HG02852 (cell line): ENCODE measurements at regions not wholly inside any gene's neighbourhood (a gene's known extent, or its start where the extent isn't known, plus 50 kb on each side); places are given as distances from the start of the nearest gene placed in this dataset.
"Not testable (repeated sequence)": the region's sequence is repeated elsewhere in the genome, so short reads cannot be mapped to it uniquely, and the experiment has no call there.

Experiments used
- ATAC-seq: cut with Tn5 transposase; IDR thresholded peaks from one replicate; pipeline ENCODE4 v1.9.1; 2021; ENCODE audit warnings: mild to moderate bottlenecking, moderate library complexity; ENCODE audit not compliant: unreplicated experiment

- peak; percentile 49 for ATAC-seq
These were observed 76.3 kb upstream of the CUX1 start for GRCh38 chr7:101740981-101741725.

- ATAC-seq, result no peak
These were observed 74.0 kb upstream of the CUX1 start for GRCh38 chr7:101743241-101743994.

GRCh38 chr7:101743995-101744360 is 73.4 kb upstream of the CUX1 start:
- no peak for ATAC-seq

- ATAC-seq, result no peak
These were observed 72.8 kb upstream of the CUX1 start for GRCh38 chr7:101744588-101744987.

- no peak for ATAC-seq
These were observed 71.1 kb upstream of the CUX1 start for GRCh38 chr7:101746314-101746713.

- ATAC-seq, result no peak
These were observed 70.2 kb upstream of the CUX1 start for GRCh38 chr7:101747053-101747878.

- no peak for ATAC-seq
These were observed 69.5 kb upstream of the CUX1 start for GRCh38 chr7:101747879-101748345.

GRCh38 chr7:101749891-101750290 is 67.5 kb upstream of the CUX1 start:
- ATAC-seq, result no peak

GRCh38 chr7:101753316-101753715 is 64.1 kb upstream of the CUX1 start:
- no peak for ATAC-seq

GRCh38 chr7:101754424-101755159 is 62.8 kb upstream of the CUX1 start:
- no peak for ATAC-seq

GRCh38 chr7:101757879-101758278 is 59.5 kb upstream of the CUX1 start:
- ATAC-seq, result no peak

GRCh38 chr7:101758519-101758918 is 58.9 kb upstream of the CUX1 start:
- ATAC-seq, result not testable (repeated sequence)

- no peak for ATAC-seq
These were observed 53.2 kb upstream of the CUX1 start for GRCh38 chr7:101764221-101764620.

GRCh38 chr7:101767544-101767943 is 49.9 kb upstream of the CUX1 start:
- no peak for ATAC-seq
